ENCODE measurements at regions not wholly inside any gene's neighbourhood (a gene's known extent, or its start where the extent isn't known, plus 50 kb on each side); places are given as distances from the start of the nearest gene placed in this dataset.
A peak's percentile ranks its signal among the peaks of the same experiment; 100 is the strongest.

GRCh38 chr3:152522036-152522435 is 253.3 kb downstream of the MBNL1 start:
- Histone ChIP-seq H3K27me3 (ENCODE audit: control insufficient read depth in 1 of 2, insufficient read depth in 1 of 2, low read length in 2 of 2) (no peaks in the 10 kb centered on the region), H3K79me1 (replicated peaks; ENCODE audit: low read length, poor library complexity, severe bottlenecking) (no peaks in the 10 kb centered on the region), H3K4ac (ENCODE audit: low read depth in 1 of 2, low read length in 2 of 2) (no peak overlapping the region), H3K14ac (ENCODE audit: low read length in 2 of 2) (no peak overlapping the region), H4K91ac (ENCODE audit: low read length) (no peak overlapping the region), H2AK5ac (ENCODE audit: low read length, severe bottlenecking) (no peak overlapping the region), H3K27ac (ENCODE audit: low read length, poor library complexity, severe bottlenecking) (no peak overlapping the region), H3K23ac (ENCODE audit: low read length in 2 of 2) (no peak overlapping the region), H3K4me1 (ENCODE audit: control insufficient read depth, insufficient read depth, low read depth, low read length) (no peaks in the 10 kb centered on the region), H3K4me2 (ENCODE audit: low read length, poor library complexity, severe bottlenecking) (no peak overlapping the region), H3K18ac (ENCODE audit: low read depth in 1 of 2, low read length in 2 of 2) (no peak overlapping the region), H2BK120ac (ENCODE audit: low read depth, low read length) (no peak overlapping the region), H4K8ac (ENCODE audit: low read length) (no peak overlapping the region), H3K9ac (ENCODE audit: low read length) (no peak overlapping the region), H3K36me3 (ENCODE audit: control insufficient read depth in 1 of 2, insufficient read depth in 2 of 2, low read depth in 1 of 2, low read length in 2 of 2) (no peaks in the 10 kb centered on the region), H2BK5ac (ENCODE audit: low read depth, low read length, poor library complexity, severe bottlenecking) (no peak overlapping the region), H3K9me3 (ENCODE audit: control insufficient read depth, low read length) (no peaks in the 10 kb centered on the region), H2BK15ac (ENCODE audit: low read depth, poor library complexity, severe bottlenecking) (no peak overlapping the region), H3K4me3 (ENCODE audit: insufficient read depth in 1 of 2, low read depth in 1 of 2, low read length in 2 of 2) (no peak overlapping the region), H2AFZ (ENCODE audit: low read depth, low read length) (no peak overlapping the region), H2BK12ac (ENCODE audit: low read length in 2 of 2) (no peak overlapping the region)
- DNase-seq = no peak
- 100% methylated on average over 1 of the region's 1 CpG for WGBS

DNA sequence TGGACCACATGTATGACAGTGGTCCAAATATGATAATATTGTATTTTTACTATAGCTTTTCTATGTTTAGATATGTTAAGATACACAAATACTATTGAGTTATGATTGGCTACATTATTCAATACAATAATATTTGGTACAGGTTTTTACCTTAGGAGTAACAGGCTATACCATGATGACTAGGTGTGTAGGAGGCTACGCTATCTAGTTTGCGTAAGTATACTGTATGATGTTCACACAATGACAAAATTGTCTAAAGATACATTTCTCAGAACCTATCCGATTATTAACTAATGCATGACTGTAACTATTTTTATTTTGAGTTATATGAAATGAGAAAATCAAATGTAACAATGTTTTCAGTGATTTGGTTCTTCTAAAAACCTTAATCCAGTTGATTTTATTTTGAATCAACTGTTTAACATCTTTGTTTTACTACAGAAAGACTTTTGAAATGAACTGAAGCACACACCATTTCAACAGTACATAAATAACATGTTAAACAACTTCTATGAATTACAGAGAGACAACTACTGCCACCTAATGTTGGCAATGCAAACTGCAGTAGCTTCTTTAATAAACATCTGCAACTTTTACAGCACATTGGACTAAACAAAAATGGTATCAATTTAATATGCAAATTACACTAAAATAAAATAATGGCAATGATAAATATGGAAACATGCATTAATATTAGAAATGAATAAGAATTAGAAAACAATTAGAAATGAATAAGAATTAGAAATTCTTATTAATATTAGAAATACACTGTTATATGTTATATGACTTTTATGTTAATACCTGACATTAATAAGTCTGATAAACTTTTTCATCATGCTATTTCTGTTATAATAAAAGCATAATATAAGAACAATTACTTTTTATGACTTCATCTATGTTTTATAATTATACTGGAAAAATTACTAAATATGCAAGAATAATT is 255.7 kb downstream of the MBNL1 start:
- no peak overlapping the region for H2BK120ac ChIP-seq (ENCODE audit: low read depth, low read length)
- H3K27ac ChIP-seq (ENCODE audit: low read length, poor library complexity, severe bottlenecking) = no peak overlapping the region

GRCh38 chr3:152531717-152532116 is 263.0 kb downstream of the MBNL1 start:
- Histone ChIP-seq H2AFZ (ENCODE audit: low read depth, low read length) (no peak overlapping the region), H2BK15ac (ENCODE audit: low read depth, poor library complexity, severe bottlenecking) (no peak overlapping the region), H2BK12ac (ENCODE audit: low read length in 2 of 2) (no peak overlapping the region), H3K36me3 (ENCODE audit: control insufficient read depth in 1 of 2, insufficient read depth in 2 of 2, low read depth in 1 of 2, low read length in 2 of 2) (no peaks in the 10 kb centered on the region), H3K4me3 (ENCODE audit: insufficient read depth in 1 of 2, low read depth in 1 of 2, low read length in 2 of 2) (no peak overlapping the region), H3K14ac (ENCODE audit: low read length in 2 of 2) (no peak overlapping the region), H3K18ac (ENCODE audit: low read depth in 1 of 2, low read length in 2 of 2) (no peak overlapping the region), H2BK120ac (ENCODE audit: low read depth, low read length) (no peak overlapping the region), H3K4me1 (ENCODE audit: control insufficient read depth, insufficient read depth, low read depth, low read length) (no peaks in the 10 kb centered on the region), H4K91ac (ENCODE audit: low read length) (no peak overlapping the region), H3K4ac (ENCODE audit: low read depth in 1 of 2, low read length in 2 of 2) (no peak overlapping the region), H3K23ac (ENCODE audit: low read length in 2 of 2) (no peak overlapping the region), H2AK5ac (ENCODE audit: low read length, severe bottlenecking) (no peak overlapping the region), H4K8ac (ENCODE audit: low read length) (no peak overlapping the region), H3K27ac (ENCODE audit: low read length, poor library complexity, severe bottlenecking) (no peak overlapping the region), H3K27me3 (ENCODE audit: control insufficient read depth in 1 of 2, insufficient read depth in 1 of 2, low read length in 2 of 2) (no peaks in the 10 kb centered on the region), H2BK5ac (ENCODE audit: low read depth, low read length, poor library complexity, severe bottlenecking) (no peak overlapping the region), H3K9ac (ENCODE audit: low read length) (no peak overlapping the region), H3K79me1 (replicated peaks; ENCODE audit: low read length, poor library complexity, severe bottlenecking) (no peaks in the 10 kb centered on the region), H3K9me3 (ENCODE audit: control insufficient read depth, low read length) (peaks cover 10% of the 10 kb centered on the region), H3K4me2 (ENCODE audit: low read length, poor library complexity, severe bottlenecking) (no peak overlapping the region)
- DNase-seq = no peak

More for the DNA sequence above, 255.7 kb downstream of the MBNL1 start:
- no peak overlapping the region for H3K4me2 ChIP-seq (ENCODE audit: low read length, poor library complexity, severe bottlenecking)
- no peak overlapping the region for H3K4me3 ChIP-seq (ENCODE audit: insufficient read depth in 1 of 2, low read depth in 1 of 2, low read length in 2 of 2)
- no peaks in the 10 kb centered on the region for H3K9me3 ChIP-seq (ENCODE audit: control insufficient read depth, low read length)
- H3K14ac ChIP-seq (ENCODE audit: low read length in 2 of 2) = no peak overlapping the region
- no peak overlapping the region for H2BK15ac ChIP-seq (ENCODE audit: low read depth, poor library complexity, severe bottlenecking)
- no peak overlapping the region for H2BK12ac ChIP-seq (ENCODE audit: low read length in 2 of 2)
- H3K79me1 ChIP-seq (replicated peaks; ENCODE audit: low read length, poor library complexity, severe bottlenecking) = no peaks in the 10 kb centered on the region
- no peak overlapping the region for H3K4ac ChIP-seq (ENCODE audit: low read depth in 1 of 2, low read length in 2 of 2)
- no peak overlapping the region for H2AK5ac ChIP-seq (ENCODE audit: low read length, severe bottlenecking)
- no peak overlapping the region for H3K18ac ChIP-seq (ENCODE audit: low read depth in 1 of 2, low read length in 2 of 2)
- peak; percentile 69 for DNase-seq
- H4K8ac ChIP-seq (ENCODE audit: low read length) = no peak overlapping the region
- no peak overlapping the region for H2BK5ac ChIP-seq (ENCODE audit: low read depth, low read length, poor library complexity, severe bottlenecking)
- no peaks in the 10 kb centered on the region for H3K27me3 ChIP-seq (ENCODE audit: control insufficient read depth in 1 of 2, insufficient read depth in 1 of 2, low read length in 2 of 2)
- no peaks in the 10 kb centered on the region for H3K36me3 ChIP-seq (ENCODE audit: control insufficient read depth in 1 of 2, insufficient read depth in 2 of 2, low read depth in 1 of 2, low read length in 2 of 2)
- peak overlapping the region; percentile 9 for H3K9ac ChIP-seq (ENCODE audit: low read length)
- H4K91ac ChIP-seq (ENCODE audit: low read length) = no peak overlapping the region
- H3K4me1 ChIP-seq (ENCODE audit: control insufficient read depth, insufficient read depth, low read depth, low read length) = no peaks in the 10 kb centered on the region
- H3K23ac ChIP-seq (ENCODE audit: low read length in 2 of 2) = no peak overlapping the region
- WGBS = no CpG with 5 or more reads among the region's 3 CpGs
- H2AFZ ChIP-seq (ENCODE audit: low read depth, low read length) = no peak overlapping the region

- 90% methylated on average over 1 of the region's 1 CpG for WGBS
- peak overlapping the region in 1 of 2 experiments; percentile 48 for H3K4me3 ChIP-seq (ENCODE audit: insufficient read depth in 1 of 2, low read depth in 1 of 2, low read length in 2 of 2)
Measured at GRCh38 chr3:152538518-152538917, 269.8 kb downstream of the MBNL1 start.

More at GRCh38 chr3:152538518-152538917, 269.8 kb downstream of the MBNL1 start:
- Histone ChIP-seq H3K14ac (ENCODE audit: low read length in 2 of 2) (no peak overlapping the region), H2AK5ac (ENCODE audit: low read length, severe bottlenecking) (no peak overlapping the region), H4K91ac (ENCODE audit: low read length) (no peak overlapping the region), H2BK12ac (ENCODE audit: low read length in 2 of 2) (no peak overlapping the region), H3K4me2 (ENCODE audit: low read length, poor library complexity, severe bottlenecking) (no peak overlapping the region), H3K4me1 (ENCODE audit: control insufficient read depth, insufficient read depth, low read depth, low read length) (no peaks in the 10 kb centered on the region), H3K4ac (ENCODE audit: low read depth in 1 of 2, low read length in 2 of 2) (no peak overlapping the region), H4K8ac (ENCODE audit: low read length) (no peak overlapping the region), H3K27me3 (ENCODE audit: control insufficient read depth in 1 of 2, insufficient read depth in 1 of 2, low read length in 2 of 2) (no peaks in the 10 kb centered on the region), H3K23ac (ENCODE audit: low read length in 2 of 2) (no peak overlapping the region), H3K36me3 (ENCODE audit: control insufficient read depth in 1 of 2, insufficient read depth in 2 of 2, low read depth in 1 of 2, low read length in 2 of 2) (no peaks in the 10 kb centered on the region), H3K9ac (ENCODE audit: low read length) (peak overlapping the region; percentile 20), H3K27ac (ENCODE audit: low read length, poor library complexity, severe bottlenecking) (no peak overlapping the region), H3K18ac (ENCODE audit: low read depth in 1 of 2, low read length in 2 of 2) (no peak overlapping the region), H2BK5ac (ENCODE audit: low read depth, low read length, poor library complexity, severe bottlenecking) (no peak overlapping the region), H3K9me3 (ENCODE audit: control insufficient read depth, low read length) (peaks cover 4% of the 10 kb centered on the region), H2BK15ac (ENCODE audit: low read depth, poor library complexity, severe bottlenecking) (no peak overlapping the region), H2BK120ac (ENCODE audit: low read depth, low read length) (no peak overlapping the region), H3K79me1 (replicated peaks; ENCODE audit: low read length, poor library complexity, severe bottlenecking) (no peaks in the 10 kb centered on the region), H2AFZ (ENCODE audit: low read depth, low read length) (no peak overlapping the region)
- no peak for DNase-seq
